HG03175 (cell line): ENCODE measurements at regions not wholly inside any gene's neighbourhood (a gene's known extent, or its start where the extent isn't known, plus 50 kb on each side); places are given as distances from the start of the nearest gene placed in this dataset.
"Not testable (repeated sequence)": the region's sequence is repeated elsewhere in the genome, so short reads cannot be mapped to it uniquely, and the experiment has no call there.

ENCODE experiments used
- ATAC-seq: cut with Tn5 transposase; IDR thresholded peaks from one replicate; pipeline ENCODE4 v1.9.1; 2021; ENCODE audit warnings: mild to moderate bottlenecking, moderate library complexity; ENCODE audit not compliant: unreplicated experiment

GRCh38 chr13:26896986-26897668 is 136.5 kb upstream of the GPR12 start:
- no peak for ATAC-seq

GRCh38 chr13:26895808-26896466 is 135.4 kb upstream of the GPR12 start:
- no peak for ATAC-seq

- no peak for ATAC-seq
Measured at GRCh38 chr13:26895081-26895807, 134.7 kb upstream of the GPR12 start.

GRCh38 chr13:26888632-26889031 is 128.0 kb upstream of the GPR12 start:
- ATAC-seq: no peak

GRCh38 chr13:26887594-26887993 is 127.0 kb upstream of the GPR12 start:
- no peak for ATAC-seq

DNA sequence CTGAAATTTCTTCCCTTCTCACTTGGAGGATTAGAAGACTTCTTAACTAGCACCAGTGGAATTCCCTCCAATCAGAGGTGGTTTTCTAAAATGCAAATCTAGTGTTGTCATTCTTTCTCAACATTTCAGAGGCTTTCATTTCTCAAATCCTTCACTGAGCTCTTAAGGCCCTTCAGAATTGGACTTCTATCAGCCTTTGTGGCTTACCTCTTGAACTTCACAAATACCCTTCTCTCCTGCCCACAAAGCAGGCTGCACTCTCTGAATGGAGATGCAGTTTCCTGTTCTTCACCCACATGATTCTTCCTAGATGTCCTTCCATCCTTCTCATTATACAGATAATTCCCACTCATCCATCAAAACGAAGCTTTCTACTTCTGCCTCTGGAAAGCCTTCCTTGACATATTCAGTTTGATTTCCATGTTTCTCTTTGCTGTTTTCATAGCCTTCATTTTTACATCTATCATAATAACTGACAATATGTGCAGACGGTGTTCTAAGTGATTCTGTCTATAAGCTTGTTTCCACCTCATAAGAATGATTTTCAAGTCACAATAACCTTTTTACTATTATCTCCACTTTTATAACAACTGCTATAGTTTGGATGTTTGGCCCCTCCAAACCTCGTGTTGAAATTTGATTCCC is 123.1 kb upstream of the GPR12 start:
- no peak for ATAC-seq

DNA sequence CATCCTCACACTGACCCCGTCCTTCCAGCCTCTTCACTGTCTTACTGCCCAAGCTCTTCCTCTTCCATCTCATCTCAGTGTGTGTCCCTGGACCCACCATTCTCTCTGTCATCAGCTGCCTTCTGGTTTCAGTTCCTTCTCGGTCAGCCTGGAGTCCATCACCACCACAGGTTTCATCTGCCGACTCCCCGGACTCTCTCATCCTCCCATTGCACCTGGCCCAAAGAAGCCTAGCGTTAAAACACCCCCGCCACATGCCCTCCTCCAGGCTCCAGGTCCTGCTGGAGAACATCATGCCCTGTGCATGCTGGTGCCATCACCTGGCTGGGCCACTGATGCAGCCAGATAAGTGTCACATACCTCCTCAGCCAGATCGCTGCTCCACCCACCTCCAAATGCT is 122.1 kb upstream of the GPR12 start:
- no peak for ATAC-seq

GRCh38 chr13:26881154-26881553 is 120.6 kb upstream of the GPR12 start:
- no peak for ATAC-seq

GRCh38 chr13:26880735-26881134 is 120.1 kb upstream of the GPR12 start:
- no peak for ATAC-seq

DNA sequence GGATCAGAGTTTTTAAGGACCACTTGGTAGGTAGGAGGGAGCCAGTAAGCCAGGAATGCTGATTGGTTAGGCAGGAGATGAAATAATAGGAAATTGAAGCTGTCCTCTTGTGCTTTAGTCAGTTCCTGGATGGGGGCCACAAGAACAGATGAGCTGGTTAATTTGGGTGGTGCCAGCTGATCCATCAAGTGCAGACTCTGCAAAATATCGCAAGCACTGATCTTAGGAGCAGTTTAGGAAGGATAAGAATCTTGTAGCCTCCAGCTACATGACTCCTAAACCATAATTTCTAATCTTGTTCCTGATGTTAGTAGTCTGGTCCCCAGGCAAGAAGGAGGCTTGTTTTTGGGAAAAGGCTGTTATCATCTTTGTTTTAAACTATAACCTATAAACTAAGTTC is 117.9 kb upstream of the GPR12 start:
- no peak for ATAC-seq

GRCh38 chr13:26873386-26873698 is 112.8 kb upstream of the GPR12 start:
- no peak for ATAC-seq

GRCh38 chr13:26872525-26873385 is 112.2 kb upstream of the GPR12 start:
- ATAC-seq: no peak

GRCh38 chr13:26867451-26868091 is 107.0 kb upstream of the GPR12 start:
- ATAC-seq: no peak

DNA sequence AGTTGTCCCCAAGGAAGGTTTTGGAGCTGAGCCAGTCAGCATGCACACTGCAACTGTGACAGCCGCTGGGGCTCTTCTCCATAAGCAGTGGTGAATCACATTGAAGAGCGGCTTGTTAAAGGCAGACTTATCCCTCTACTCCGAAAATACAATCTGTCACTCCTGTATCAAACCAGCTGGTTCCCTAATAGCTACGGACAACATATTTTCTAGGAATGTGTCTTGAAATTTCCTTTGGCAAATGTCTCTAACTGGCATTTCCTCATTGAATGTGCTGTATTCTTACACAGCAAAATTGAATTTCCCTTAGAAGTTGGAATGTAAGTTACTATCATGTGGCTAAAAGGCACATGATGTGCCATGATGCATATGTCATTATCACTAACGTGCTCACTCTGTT is 104.0 kb upstream of the GPR12 start:
- no peak for ATAC-seq

DNA sequence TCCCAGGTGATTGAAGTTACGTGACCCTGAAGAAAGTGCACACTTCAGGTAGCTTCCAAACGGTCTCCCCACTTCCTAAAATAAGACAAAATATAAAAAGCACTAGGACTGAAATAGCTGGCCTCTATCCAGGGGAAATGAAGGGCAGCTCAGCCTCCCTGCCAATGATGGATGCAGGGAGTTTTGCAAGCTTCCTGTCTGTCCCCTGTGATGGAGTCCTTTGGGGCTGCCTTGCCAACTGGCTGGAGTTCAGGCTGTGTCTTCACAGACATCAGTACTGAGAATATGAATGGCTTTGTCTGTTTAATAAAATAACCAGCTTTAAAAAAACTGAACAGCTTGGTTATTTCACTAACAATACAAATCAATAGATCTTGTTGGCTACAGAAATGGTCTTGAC is 101.4 kb upstream of the GPR12 start:
- no peak for ATAC-seq

DNA sequence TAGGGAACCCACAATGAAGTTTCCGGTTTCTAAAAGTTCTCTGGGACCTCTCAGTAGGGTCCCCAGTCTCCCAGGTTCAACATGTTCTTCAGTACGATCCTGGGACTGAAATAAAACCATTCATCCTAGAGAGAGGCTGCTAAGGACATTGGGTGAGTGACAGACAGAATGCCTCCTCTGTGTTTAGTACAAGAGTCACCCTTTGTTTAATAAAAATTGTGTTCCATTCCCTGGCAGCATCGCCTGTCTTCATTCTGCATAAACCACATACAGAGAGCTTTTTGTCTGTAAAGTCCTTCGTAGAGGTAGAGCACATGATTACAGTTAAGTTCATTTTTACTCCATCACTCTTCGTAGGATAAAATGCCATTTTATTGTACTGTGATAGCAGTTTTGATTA is 95.3 kb upstream of the GPR12 start:
- no peak for ATAC-seq

- no peak for ATAC-seq
Measured at GRCh38 chr13:26855071-26855470, 94.5 kb upstream of the GPR12 start.

- ATAC-seq: no peak
Measured at GRCh38 chr13:26853323-26853722, 92.7 kb upstream of the GPR12 start.

GRCh38 chr13:26847281-26847680 is 86.7 kb upstream of the GPR12 start:
- ATAC-seq: no peak

DNA sequence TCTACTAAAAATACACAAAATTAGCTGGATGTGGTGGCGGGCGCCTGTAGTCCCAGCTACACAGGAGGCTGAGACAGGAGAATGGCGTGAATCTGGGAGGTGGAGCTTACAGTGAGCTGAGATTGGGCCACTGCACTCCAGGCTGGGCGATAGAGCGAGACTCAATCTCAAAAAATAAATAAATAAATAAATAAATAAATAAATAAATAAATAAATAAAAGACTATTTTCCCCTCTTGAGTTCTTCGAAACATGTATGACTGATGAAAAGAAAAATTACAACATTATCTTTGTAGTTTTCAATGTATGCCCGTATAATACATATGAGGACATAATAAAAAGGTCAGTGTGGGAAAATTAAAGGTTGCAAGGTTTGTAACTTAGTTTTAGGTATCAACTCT is 84.5 kb upstream of the GPR12 start:
- ATAC-seq: not testable (repeated sequence)
